Right forelimb (tissue), 1 donor: ENCODE measurements at regions not wholly inside any gene's neighbourhood (a gene's known extent, or its start where the extent isn't known, plus 50 kb on each side); places are given as distances from the start of the nearest gene placed in this dataset.
"Not testable (repeated sequence)": the region's sequence is repeated elsewhere in the genome, so short reads cannot be mapped to it uniquely, and the experiment has no call there.

Experiments
- DNase-seq: peaks from one replicate; pipeline ENCODE4 v3.0.0-alpha.2; 2018

- no peak for DNase-seq
Observed at GRCh38 chr5:174953871-174954270, 229.5 kb downstream of the MSX2 start.

DNA sequence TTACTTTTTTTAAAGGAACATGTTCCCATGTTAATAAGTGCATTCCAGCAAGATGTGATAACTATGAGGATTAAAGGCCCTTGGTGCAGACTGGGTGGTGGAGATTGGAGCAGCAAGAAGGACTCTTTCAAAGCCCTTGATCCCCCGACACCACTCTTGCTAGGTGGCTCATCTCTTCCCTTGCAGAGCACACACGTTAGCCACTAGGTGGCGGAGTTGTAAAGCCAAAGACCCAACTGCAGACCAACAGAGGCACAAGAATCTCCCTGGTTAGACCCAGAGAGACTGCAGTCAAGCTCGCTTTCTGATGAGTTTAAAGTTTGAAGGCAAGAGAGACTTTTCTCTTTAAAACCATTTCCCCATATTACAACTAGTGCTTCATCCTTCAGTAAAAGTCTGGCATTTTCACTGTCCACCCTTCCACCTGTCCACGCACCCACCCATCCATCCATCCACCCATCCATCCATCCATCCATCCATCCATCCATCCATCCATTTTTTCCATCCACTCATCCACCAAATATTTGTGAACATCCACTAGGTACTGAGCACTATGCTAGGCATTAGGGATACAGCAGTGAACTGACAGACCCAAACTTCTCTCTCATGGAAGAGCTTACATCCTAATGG lies 226.9 kb downstream of the MSX2 start:
- DNase-seq, result peak; percentile 72

- DNase-seq, result no peak
Observed at GRCh38 chr5:174947548-174947947, 223.2 kb downstream of the MSX2 start.

DNA sequence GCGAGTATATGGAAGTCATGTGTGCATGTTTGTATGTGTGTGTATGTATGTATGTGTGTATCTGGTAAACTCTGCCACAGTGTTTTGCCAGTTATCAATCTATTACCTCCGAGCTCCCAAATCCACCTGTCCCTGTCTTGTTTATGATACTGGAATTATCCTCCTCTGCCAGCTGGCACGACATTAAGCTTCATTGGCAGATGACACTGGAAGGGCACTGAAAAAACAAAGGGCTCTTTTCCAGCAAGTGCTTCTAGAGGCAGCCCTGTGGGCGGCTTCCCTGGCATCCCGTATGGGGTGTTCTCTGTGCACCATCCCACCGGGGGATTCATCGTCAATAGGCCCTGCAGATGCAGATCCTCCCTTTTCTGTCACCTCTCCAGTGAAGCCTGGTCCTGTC lies 221.5 kb downstream of the MSX2 start:
- DNase-seq, result no peak

GRCh38 chr5:174943785-174944184 lies 219.4 kb downstream of the MSX2 start:
- DNase-seq, result no peak

GRCh38 chr5:174943002-174943401 lies 218.6 kb downstream of the MSX2 start:
- DNase-seq, result not testable (repeated sequence)

- no peak for DNase-seq
Observed at GRCh38 chr5:174937201-174938123, 213.1 kb downstream of the MSX2 start.

GRCh38 chr5:174935854-174936474 lies 211.6 kb downstream of the MSX2 start:
- peak; percentile 75 for DNase-seq

GRCh38 chr5:174931033-174931432 lies 206.7 kb downstream of the MSX2 start:
- DNase-seq, result not testable (repeated sequence)

DNA sequence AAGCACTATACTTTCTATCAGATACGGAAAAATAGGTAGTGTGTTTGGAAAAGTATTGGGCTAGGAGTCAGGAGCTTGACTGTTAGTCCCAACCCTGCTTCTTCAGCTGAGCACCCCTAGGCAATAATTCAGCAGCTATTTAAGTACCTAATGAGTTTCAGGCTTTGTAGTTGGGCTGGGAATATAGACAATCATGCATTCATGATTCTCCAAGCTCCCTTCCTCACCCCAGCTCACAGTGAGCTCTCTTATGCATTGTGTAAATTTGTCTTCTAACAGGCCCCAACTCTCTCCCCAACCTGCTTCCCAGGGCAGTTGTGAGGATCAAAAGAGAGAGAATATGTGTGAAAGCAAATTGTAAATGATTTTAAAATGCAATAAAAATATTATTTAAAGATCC lies 201.2 kb downstream of the MSX2 start:
- no peak for DNase-seq

- DNase-seq, result no peak
Observed at GRCh38 chr5:174922955-174923354, 198.6 kb downstream of the MSX2 start.

GRCh38 chr5:174920906-174921550 lies 196.6 kb downstream of the MSX2 start:
- no peak for DNase-seq

GRCh38 chr5:174919351-174919750 lies 195.0 kb downstream of the MSX2 start:
- no peak for DNase-seq

DNA sequence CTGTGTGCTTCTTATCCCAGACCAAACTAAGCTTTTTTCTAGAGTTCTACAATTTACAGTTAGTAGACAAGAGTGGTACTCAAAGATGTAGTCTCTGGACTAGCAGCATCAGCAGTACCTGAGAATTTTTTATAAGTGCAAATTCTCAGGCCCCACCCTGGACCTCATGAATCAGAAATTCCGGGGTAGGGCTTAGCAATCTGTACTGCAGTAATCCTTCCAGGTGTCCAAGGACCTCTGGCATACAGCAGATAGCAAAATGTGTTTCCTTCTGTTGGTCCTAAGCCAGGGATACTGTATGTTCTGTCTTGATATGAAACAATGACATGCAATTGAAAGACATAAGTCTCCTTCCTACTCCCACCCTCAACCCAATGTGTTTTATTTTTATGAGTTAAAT lies 194.3 kb downstream of the MSX2 start:
- DNase-seq, result no peak

GRCh38 chr5:174917976-174918554 lies 193.7 kb downstream of the MSX2 start:
- DNase-seq, result no peak

GRCh38 chr5:174917435-174917834 lies 193.1 kb downstream of the MSX2 start:
- not testable (repeated sequence) for DNase-seq

DNA sequence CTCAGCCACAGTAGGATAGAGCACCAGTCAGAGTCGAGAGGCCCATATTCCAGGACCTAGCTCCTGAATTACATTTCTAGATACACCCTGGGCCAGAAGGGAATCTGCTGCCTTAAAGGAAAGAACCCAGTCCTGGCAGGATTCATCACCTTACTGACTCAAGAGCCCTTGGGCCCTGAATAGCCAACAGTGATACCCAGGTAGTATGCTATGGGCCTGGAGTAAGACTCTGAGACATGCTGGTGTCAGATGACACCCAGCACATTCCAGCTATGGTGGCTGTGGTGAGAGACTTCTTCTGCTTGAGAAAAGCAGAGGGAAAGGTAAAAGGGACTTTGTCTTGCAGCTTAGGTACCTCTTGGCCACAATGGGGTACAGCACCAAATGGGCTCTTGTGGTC lies 192.5 kb downstream of the MSX2 start:
- not testable (repeated sequence) for DNase-seq

DNA sequence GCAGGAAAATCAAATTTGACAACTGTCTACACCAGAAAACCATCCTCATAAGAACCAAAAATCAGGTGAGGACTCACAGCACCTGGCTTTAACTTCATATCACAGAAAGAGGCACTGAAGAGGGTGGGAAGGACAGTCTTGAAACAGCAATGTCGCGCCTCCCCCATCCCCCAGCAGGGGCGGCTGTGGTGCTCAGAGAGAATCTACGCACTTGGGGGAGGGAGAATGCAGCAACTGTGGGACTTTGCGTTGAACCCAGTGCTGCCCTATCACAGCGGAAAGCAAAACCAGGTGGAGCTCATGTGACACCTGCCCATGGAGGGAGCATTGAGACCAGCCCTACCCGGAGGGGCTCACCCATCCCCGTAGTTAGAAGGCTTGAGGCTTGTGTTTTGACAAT lies 191.8 kb downstream of the MSX2 start:
- no peak for DNase-seq

DNA sequence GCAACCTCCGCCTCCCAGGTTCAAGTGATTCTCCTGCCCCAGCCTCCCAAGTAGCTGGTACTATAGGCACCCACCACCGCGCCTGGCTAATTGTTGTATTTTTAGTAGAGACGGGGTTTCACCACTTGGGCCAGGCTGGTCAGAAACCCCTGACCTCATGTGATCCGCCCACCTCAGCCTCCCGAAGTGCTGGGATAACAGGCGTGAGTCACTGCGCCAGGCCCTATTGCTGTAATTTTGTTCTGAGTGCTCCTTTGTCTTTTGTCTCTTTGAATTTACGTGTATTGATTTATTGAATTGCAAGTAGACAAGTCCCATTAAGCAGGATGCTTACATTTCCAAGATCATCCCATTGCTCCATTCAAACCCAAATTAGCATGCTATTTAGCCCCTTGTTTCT lies 186.7 kb downstream of the MSX2 start:
- no peak for DNase-seq

GRCh38 chr5:174910245-174910737 lies 185.9 kb downstream of the MSX2 start:
- DNase-seq, result peak; percentile 81

DNA sequence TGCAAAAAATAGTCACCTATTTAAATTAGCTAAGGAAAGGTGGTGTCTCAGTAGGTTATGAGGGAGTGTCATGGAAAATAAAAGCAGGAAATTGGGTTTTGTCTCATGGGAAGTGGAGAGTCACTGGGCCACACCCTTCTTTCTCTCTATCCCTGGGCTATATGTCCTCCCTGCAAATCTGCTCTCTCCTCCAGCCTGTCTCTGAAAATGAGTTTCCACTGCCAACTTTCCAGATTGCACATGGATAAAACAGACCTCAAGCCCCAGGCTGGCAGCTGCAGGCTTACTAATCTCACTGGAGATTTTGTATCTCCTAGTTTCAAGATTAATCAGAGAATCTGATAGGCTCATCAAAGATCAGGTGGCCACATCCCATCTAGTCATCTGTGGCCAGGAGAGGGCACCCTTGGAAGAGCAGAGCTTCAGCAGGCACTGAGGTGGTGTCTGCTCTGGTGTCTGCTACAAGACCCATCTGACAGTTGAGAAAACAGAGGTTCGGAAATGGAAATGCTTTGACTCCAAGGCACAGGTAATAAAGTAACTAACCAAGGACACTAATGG lies 178.9 kb downstream of the MSX2 start:
- no peak for DNase-seq

- DNase-seq, result no peak
Observed at GRCh38 chr5:174901336-174901735, 177.0 kb downstream of the MSX2 start.
